ENCODE measurements at regions not wholly inside any gene's neighbourhood (a gene's known extent, or its start where the extent isn't known, plus 50 kb on each side); places are given as distances from the start of the nearest gene placed in this dataset.

GRCh38 chr3:194749631-194750490 lies 64.2 kb downstream of the FAM43A start:
- TF ChIP-seq CTCF (IDR thresholded peaks at IDR 0.05) (no peak), POLR2AphosphoS5 (IDR thresholded peaks at IDR 0.05; ENCODE audit: low read depth, low read length) (no peak), REST (IDR thresholded peaks at IDR 0.05; ENCODE audit: insufficient read depth in 1 of 2, low read depth in 2 of 2, low read length in 1 of 2) (no peak; a peak in 1 of 4 replicates), SIN3A (IDR thresholded peaks at IDR 0.05; ENCODE audit: borderline replicate concordance, insufficient read depth, low read depth, low read length) (no peak), TCF7L2 (IDR thresholded peaks at IDR 0.05; ENCODE audit: low read depth, low read length) (no peak)

Data from Panc1 (cell line).